Spleen (tissue), 7 donors: ENCODE measurements at regions not wholly inside any gene's neighbourhood (a gene's known extent, or its start where the extent isn't known, plus 50 kb on each side); places are given as distances from the start of the nearest gene placed in this dataset.

Experiments used
- CTCF ChIP-seq, 11 experiments: fragments of 200-600 bp in 7 of 11; fragments of 450-650 bp in 4 of 11; sonication (generic) in 4 of 11; IDR thresholded peaks in 8 of 11; conservative IDR thresholded peaks in 3 of 11; 1 replicate in 7 of 11; 2 replicates in 4 of 11; pipeline versions ENCODE4 v1.4.0 to v1.8.0; 2016 to 2021; ENCODE audit warnings: antibody characterized with exemption in 11 of 11, inconsistent platforms in 4 of 11, mild to moderate bottlenecking in 1 of 11
- POLR2A ChIP-seq, 3 donors: fragments of 450-650 bp; IDR thresholded peaks; one replicate each; pipeline ENCODE4 v1.5.1; 2017; ENCODE audit warnings: antibody characterized with exemption in 3 of 3, mild to moderate bottlenecking in 1 of 3
- POLR2AphosphoS5 ChIP-seq, 3 donors: sonication (generic); formaldehyde crosslinking; IDR thresholded peaks; one replicate each; pipeline ENCODE4 v1.5.1; 2017; ENCODE audit warnings: antibody characterized with exemption in 3 of 3
- donor health status: DM: no; HTN: no; CAD: no; lungs with moderate emphysema.
- donor health status: DM: no; HTN: no; CAD: no.
- donor health status: DM: no; HTN: no; CAD: no.

GRCh38 chr10:84659027-84659426 is 330.6 kb downstream of the CCSER2 start:
- TF ChIP-seq POLR2A (IDR thresholded peaks at IDR 0.05), result no peak
- no peak for TF ChIP-seq POLR2AphosphoS5 (IDR thresholded peaks at IDR 0.05)
- TF ChIP-seq CTCF (IDR thresholded peaks at IDR 0.05 in 8 of 11, conservative IDR thresholded peaks at IDR 0.05 in 3 of 11), result no peak
